ENCODE measurements at regions not wholly inside any gene's neighbourhood (a gene's known extent, or its start where the extent isn't known, plus 50 kb on each side); places are given as distances from the start of the nearest gene placed in this dataset.

GRCh38 chr7:13420726-13421125 is 568.7 kb downstream of the ETV1 start:
- no peak for TF ChIP-seq POLR2AphosphoS5 (IDR thresholded peaks at IDR 0.05; ENCODE audit: low read depth)
- TF ChIP-seq, protein P1, sequence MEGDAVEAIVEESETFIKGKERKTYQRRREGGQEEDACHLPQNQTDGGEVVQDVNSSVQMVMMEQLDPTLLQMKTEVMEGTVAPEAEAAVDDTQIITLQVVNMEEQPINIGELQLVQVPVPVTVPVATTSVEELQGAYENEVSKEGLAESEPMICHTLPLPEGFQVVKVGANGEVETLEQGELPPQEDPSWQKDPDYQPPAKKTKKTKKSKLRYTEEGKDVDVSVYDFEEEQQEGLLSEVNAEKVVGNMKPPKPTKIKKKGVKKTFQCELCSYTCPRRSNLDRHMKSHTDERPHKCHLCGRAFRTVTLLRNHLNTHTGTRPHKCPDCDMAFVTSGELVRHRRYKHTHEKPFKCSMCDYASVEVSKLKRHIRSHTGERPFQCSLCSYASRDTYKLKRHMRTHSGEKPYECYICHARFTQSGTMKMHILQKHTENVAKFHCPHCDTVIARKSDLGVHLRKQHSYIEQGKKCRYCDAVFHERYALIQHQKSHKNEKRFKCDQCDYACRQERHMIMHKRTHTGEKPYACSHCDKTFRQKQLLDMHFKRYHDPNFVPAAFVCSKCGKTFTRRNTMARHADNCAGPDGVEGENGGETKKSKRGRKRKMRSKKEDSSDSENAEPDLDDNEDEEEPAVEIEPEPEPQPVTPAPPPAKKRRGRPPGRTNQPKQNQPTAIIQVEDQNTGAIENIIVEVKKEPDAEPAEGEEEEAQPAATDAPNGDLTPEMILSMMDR (IDR thresholded peaks at IDR 0.05; ENCODE audit: insufficient read depth, low read length): no peak
